ENCODE measurements at regions not wholly inside any gene's neighbourhood (a gene's known extent, or its start where the extent isn't known, plus 50 kb on each side); places are given as distances from the start of the nearest gene placed in this dataset.

DNA sequence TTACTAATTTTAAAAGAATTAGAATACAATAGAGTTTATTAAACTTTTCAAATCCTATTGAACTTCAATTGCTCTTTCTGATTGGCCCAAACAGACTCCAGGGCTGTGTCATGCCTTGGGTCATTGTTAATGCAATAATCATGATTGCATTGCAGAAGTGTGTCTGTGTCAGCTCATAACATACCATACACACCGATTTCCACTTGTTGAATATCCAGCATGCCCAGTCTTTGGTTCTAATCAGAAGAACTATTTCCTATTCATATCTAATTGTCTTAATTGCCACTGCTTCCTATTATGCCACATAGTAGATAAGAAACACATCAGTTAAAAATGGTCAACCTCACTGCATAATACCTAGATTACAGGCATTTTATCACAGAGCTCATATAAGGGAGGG lies 106.1 kb upstream of the JAG1 start:
- no peaks in the 10 kb centered on the region for H3K27me3 ChIP-seq (ENCODE audit: insufficient read depth, low read depth, low read length)
- no peak overlapping the region for H3K4me3 ChIP-seq (ENCODE audit: low read length)
- H3F3A ChIP-seq (ENCODE audit: insufficient read depth, low read length, poor library complexity, severe bottlenecking), result no peaks in the 10 kb centered on the region
- no peaks in the 10 kb centered on the region for H3K79me2 ChIP-seq (replicated peaks; ENCODE audit: insufficient read depth, low read length)
- no peak overlapping the region for H3K27ac ChIP-seq (ENCODE audit: low read length)
- H3K9ac ChIP-seq (ENCODE audit: low read length), result no peak overlapping the region
- no peaks in the 10 kb centered on the region for H3K9me3 ChIP-seq (ENCODE audit: low read length)
- TF ChIP-seq, protein P1, sequence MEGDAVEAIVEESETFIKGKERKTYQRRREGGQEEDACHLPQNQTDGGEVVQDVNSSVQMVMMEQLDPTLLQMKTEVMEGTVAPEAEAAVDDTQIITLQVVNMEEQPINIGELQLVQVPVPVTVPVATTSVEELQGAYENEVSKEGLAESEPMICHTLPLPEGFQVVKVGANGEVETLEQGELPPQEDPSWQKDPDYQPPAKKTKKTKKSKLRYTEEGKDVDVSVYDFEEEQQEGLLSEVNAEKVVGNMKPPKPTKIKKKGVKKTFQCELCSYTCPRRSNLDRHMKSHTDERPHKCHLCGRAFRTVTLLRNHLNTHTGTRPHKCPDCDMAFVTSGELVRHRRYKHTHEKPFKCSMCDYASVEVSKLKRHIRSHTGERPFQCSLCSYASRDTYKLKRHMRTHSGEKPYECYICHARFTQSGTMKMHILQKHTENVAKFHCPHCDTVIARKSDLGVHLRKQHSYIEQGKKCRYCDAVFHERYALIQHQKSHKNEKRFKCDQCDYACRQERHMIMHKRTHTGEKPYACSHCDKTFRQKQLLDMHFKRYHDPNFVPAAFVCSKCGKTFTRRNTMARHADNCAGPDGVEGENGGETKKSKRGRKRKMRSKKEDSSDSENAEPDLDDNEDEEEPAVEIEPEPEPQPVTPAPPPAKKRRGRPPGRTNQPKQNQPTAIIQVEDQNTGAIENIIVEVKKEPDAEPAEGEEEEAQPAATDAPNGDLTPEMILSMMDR (IDR thresholded peaks at IDR 0.05; ENCODE audit: poor library complexity, severe bottlenecking), result no peak
- TF ChIP-seq POLR2AphosphoS5 (IDR thresholded peaks at IDR 0.05) (no peak), EZH2 (IDR thresholded peaks at IDR 0.05; ENCODE audit: borderline replicate concordance, insufficient read depth, low read length, poor library complexity, severe bottlenecking) (no peak), EP300 (conservative IDR thresholded peaks at IDR 0.05; ENCODE audit: poor library complexity, severe bottlenecking) (no peak), TAF1 (IDR thresholded peaks at IDR 0.05; ENCODE audit: low read depth) (no peak), MXI1 (conservative IDR thresholded peaks at IDR 0.05; ENCODE audit: poor library complexity, severe bottlenecking) (no peak)
- TF ChIP-seq, protein P2, sequence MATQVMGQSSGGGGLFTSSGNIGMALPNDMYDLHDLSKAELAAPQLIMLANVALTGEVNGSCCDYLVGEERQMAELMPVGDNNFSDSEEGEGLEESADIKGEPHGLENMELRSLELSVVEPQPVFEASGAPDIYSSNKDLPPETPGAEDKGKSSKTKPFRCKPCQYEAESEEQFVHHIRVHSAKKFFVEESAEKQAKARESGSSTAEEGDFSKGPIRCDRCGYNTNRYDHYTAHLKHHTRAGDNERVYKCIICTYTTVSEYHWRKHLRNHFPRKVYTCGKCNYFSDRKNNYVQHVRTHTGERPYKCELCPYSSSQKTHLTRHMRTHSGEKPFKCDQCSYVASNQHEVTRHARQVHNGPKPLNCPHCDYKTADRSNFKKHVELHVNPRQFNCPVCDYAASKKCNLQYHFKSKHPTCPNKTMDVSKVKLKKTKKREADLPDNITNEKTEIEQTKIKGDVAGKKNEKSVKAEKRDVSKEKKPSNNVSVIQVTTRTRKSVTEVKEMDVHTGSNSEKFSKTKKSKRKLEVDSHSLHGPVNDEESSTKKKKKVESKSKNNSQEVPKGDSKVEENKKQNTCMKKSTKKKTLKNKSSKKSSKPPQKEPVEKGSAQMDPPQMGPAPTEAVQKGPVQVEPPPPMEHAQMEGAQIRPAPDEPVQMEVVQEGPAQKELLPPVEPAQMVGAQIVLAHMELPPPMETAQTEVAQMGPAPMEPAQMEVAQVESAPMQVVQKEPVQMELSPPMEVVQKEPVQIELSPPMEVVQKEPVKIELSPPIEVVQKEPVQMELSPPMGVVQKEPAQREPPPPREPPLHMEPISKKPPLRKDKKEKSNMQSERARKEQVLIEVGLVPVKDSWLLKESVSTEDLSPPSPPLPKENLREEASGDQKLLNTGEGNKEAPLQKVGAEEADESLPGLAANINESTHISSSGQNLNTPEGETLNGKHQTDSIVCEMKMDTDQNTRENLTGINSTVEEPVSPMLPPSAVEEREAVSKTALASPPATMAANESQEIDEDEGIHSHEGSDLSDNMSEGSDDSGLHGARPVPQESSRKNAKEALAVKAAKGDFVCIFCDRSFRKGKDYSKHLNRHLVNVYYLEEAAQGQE (IDR thresholded peaks at IDR 0.05; ENCODE audit: borderline replicate concordance), result no peak
- no peak overlapping the region for H3K4me2 ChIP-seq (ENCODE audit: low read length)
- H4K20me1 ChIP-seq (ENCODE audit: insufficient read depth), result no peaks in the 10 kb centered on the region
- no peaks in the 10 kb centered on the region for H3K36me3 ChIP-seq (ENCODE audit: insufficient read depth, low read length)
- no peaks in the 10 kb centered on the region for H3K9me2 ChIP-seq (ENCODE audit: insufficient read depth, low read length)
- H2AFZ ChIP-seq (ENCODE audit: low read depth, low read length), result no peak overlapping the region

DNA sequence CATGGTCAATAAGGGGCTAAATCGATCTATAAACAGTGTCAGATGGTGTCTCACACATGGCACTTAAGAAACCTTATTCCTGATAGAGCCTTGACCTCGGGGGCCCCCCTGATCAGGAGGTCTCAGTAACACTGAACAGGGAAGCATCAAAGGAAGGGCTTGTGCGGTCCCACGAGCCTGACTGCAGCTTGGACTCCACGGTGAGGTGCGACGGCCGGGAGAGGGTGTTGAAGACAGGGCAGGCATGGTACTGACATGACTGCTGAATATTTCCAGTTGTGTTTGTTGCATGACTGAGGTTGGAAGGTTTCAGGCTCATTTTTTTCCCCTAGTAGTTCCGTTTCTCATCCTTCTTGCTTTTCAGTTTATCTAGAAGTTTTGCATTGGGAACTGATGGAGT lies 107.1 kb upstream of the JAG1 start:
- no peak overlapping the region for H3K4me3 ChIP-seq (ENCODE audit: low read length)
- no peak overlapping the region for H3K9ac ChIP-seq (ENCODE audit: low read length)
- no peak overlapping the region for H3K4me2 ChIP-seq (ENCODE audit: low read length)
- no peaks in the 10 kb centered on the region for H3K9me2 ChIP-seq (ENCODE audit: insufficient read depth, low read length)
- H3K27ac ChIP-seq (ENCODE audit: low read length), result no peak overlapping the region
- H2AFZ ChIP-seq (ENCODE audit: low read depth, low read length), result no peak overlapping the region
- no peaks in the 10 kb centered on the region for H3K36me3 ChIP-seq (ENCODE audit: insufficient read depth, low read length)
- no peaks in the 10 kb centered on the region for H4K20me1 ChIP-seq (ENCODE audit: insufficient read depth)
- no peak for TF ChIP-seq RAD21 (conservative IDR thresholded peaks at IDR 0.05)
- no peak for TF ChIP-seq EP300 (conservative IDR thresholded peaks at IDR 0.05; ENCODE audit: poor library complexity, severe bottlenecking)
- TF ChIP-seq MXI1 (conservative IDR thresholded peaks at IDR 0.05; ENCODE audit: poor library complexity, severe bottlenecking), result no peak
- TF ChIP-seq, protein P1 (IDR thresholded peaks at IDR 0.05; ENCODE audit: poor library complexity, severe bottlenecking), result no peak
- no peak for TF ChIP-seq TAF1 (IDR thresholded peaks at IDR 0.05; ENCODE audit: low read depth)
- no peak for TF ChIP-seq SMC3 (conservative IDR thresholded peaks at IDR 0.05; ENCODE audit: poor library complexity)
- no peak for TF ChIP-seq POLR2AphosphoS5 (IDR thresholded peaks at IDR 0.05)
- TF ChIP-seq EZH2 (IDR thresholded peaks at IDR 0.05; ENCODE audit: borderline replicate concordance, insufficient read depth, low read length, poor library complexity, severe bottlenecking), result no peak
- TF ChIP-seq, protein P2 (IDR thresholded peaks at IDR 0.05; ENCODE audit: borderline replicate concordance), result no peak
- no peaks in the 10 kb centered on the region for H3K9me3 ChIP-seq (ENCODE audit: low read length)
- H3K27me3 ChIP-seq (ENCODE audit: insufficient read depth, low read depth, low read length), result no peaks in the 10 kb centered on the region
- H3F3A ChIP-seq (ENCODE audit: insufficient read depth, low read length, poor library complexity, severe bottlenecking), result no peaks in the 10 kb centered on the region
- H3K79me2 ChIP-seq (replicated peaks; ENCODE audit: insufficient read depth, low read length), result no peaks in the 10 kb centered on the region

Data from neural cell (in vitro differentiated cells).